GM10266 (cell line): ENCODE measurements at regions not wholly inside any gene's neighbourhood (a gene's known extent, or its start where the extent isn't known, plus 50 kb on each side); places are given as distances from the start of the nearest gene placed in this dataset.

Source experiments
- DNase-seq: peaks from one replicate; pipeline ENCODE4 v3.0.0; 2012; ENCODE audit errors: extremely low spot score
- TF ChIP-seq, protein P1 (sequence below): IDR thresholded peaks from 2 replicates; pipeline ENCODE4 v1.5.1; 2012; ENCODE audit warnings: mild to moderate bottlenecking, low read depth; ENCODE audit not compliant: control insufficient read depth, insufficient read depth; ENCODE audit errors: missing control alignments

DNA sequence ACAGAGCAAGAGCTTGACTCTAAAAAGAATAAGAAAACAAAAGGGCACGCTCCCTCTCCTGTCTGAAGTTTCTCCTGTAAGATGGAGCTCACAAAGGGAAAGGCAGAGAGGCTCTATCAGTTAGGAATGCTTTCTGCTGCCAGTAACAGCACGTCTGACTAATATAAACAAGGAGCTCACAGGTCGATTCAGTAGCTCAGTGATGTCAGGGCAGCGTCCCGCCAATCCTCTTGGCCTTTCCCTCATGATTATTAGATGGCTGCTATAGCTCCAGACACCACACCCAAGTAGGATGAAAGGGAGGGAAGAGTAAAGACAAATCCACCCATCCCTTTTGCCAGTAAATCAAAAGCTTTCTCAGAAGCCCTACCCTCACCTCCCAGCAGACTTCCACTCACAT lies 51.3 kb upstream of the HMGXB4 start:
- TF ChIP-seq, protein P1, sequence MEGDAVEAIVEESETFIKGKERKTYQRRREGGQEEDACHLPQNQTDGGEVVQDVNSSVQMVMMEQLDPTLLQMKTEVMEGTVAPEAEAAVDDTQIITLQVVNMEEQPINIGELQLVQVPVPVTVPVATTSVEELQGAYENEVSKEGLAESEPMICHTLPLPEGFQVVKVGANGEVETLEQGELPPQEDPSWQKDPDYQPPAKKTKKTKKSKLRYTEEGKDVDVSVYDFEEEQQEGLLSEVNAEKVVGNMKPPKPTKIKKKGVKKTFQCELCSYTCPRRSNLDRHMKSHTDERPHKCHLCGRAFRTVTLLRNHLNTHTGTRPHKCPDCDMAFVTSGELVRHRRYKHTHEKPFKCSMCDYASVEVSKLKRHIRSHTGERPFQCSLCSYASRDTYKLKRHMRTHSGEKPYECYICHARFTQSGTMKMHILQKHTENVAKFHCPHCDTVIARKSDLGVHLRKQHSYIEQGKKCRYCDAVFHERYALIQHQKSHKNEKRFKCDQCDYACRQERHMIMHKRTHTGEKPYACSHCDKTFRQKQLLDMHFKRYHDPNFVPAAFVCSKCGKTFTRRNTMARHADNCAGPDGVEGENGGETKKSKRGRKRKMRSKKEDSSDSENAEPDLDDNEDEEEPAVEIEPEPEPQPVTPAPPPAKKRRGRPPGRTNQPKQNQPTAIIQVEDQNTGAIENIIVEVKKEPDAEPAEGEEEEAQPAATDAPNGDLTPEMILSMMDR = no peak
- no peak for DNase-seq

DNA sequence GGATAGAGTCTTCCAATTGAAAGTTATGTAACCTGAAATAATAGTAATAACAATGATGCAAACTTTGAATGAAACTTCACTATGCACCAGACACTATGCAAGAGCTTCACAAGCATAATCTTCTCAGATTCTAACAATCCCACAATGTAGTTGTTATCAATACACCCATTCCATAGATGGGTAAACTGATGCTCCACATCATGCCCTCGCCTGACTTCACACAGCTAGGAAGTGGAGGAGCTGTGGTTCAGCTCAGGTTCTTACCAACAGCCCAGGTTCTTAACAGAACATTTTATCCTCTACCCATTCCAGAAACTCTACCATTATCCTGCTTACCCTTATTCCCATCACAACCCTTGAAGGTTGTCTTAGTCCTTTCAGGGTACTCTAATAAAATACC lies 50.4 kb upstream of the HMGXB4 start:
- TF ChIP-seq, protein P1 = no peak
- DNase-seq = no peak
